Esophagus squamous epithelium (tissue), 4 donors: ENCODE measurements at regions not wholly inside any gene's neighbourhood (a gene's known extent, or its start where the extent isn't known, plus 50 kb on each side); places are given as distances from the start of the nearest gene placed in this dataset.

ENCODE experiments used
- CTCF ChIP-seq, 6 experiments: fragments of 450-650 bp in 4 of 6; fragments of 200-600 bp in 2 of 6; sonication (generic) in 2 of 6; IDR thresholded peaks; one replicate each; pipeline ENCODE4 v1.5.1; 2016 to 2019; ENCODE audit warnings: antibody characterized with exemption in 6 of 6, mild to moderate bottlenecking in 4 of 6, moderate library complexity in 4 of 6
- POLR2A ChIP-seq, 4 donors: fragments of 450-650 bp; IDR thresholded peaks; one replicate each; pipeline ENCODE4 v1.6.1; 2017; ENCODE audit warnings: antibody characterized with exemption in 4 of 4, mild to moderate bottlenecking in 4 of 4, moderate library complexity in 3 of 4

- TF ChIP-seq POLR2A (IDR thresholded peaks at IDR 0.05) = no peak
- no peak for TF ChIP-seq CTCF (IDR thresholded peaks at IDR 0.05)
Observed at GRCh38 chr13:70375718-70376117, 267.5 kb upstream of the KLHL1 start.
